ENCODE measurements at regions not wholly inside any gene's neighbourhood (a gene's known extent, or its start where the extent isn't known, plus 50 kb on each side); places are given as distances from the start of the nearest gene placed in this dataset.

DNA sequence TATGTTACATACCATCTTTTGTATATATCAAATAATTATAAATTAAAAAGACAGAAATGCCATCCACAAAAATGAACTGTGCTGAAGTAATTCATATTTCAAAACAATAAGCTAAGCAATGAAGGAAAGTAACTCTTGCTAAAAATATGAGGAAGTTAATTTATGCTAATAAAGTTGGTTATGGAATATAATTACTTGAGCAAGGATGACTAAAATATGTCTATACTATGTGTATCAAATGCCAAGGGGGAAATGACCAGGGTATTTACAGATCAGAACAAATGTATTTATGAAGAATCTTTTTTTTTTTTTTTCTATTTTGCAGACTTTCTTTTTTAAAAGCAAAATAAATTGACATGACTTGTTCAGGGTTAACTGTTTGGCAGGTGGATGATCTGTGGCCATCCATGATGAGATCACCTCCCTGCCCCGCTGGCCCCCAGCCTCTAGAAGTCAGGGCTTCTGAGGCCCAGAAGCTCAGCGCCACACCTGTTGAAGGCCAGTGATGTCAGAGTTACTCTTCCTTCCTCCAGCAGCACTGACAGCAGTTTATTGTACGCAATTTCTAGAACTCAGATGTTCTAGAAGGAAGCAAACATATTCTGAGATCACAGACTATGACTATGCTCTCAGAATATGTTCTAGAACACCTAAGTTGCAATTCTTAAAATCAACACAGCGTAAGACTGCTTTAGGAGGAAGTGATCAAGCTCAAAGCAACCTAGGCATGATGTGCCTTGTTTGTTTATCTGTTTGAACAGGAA is 196.1 kb upstream of the KLF14 start:
- no peak for TF ChIP-seq CTCF (IDR thresholded peaks at IDR 0.05; ENCODE audit: borderline replicate concordance, insufficient read depth, low read depth, low read length)
- no peak overlapping the region for H3K4me3 ChIP-seq (ENCODE audit: low read depth, low read length)

DNA sequence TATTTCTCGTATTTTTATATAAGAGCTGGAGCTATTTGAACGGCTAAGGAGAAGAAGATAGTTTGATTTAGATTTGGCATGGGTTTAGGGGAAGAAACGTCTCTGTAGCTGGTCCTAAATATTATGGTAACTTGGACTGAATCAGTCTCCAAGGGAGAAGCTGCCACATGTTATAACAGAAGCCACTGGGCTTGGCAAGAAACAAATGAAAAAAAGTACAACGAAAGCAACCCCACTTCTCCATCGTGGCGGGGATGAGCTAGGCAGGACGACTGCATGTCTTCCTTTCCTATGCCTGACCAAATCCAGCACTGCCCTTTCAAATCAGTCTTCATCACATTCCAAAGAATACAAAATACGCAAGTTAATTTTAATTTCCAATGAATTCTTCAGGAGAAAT is 196.7 kb upstream of the KLF14 start:
- TF ChIP-seq CTCF (IDR thresholded peaks at IDR 0.05; ENCODE audit: borderline replicate concordance, insufficient read depth, low read depth, low read length) = no peak
- no peak overlapping the region for H3K4me3 ChIP-seq (ENCODE audit: low read depth, low read length)

DNA sequence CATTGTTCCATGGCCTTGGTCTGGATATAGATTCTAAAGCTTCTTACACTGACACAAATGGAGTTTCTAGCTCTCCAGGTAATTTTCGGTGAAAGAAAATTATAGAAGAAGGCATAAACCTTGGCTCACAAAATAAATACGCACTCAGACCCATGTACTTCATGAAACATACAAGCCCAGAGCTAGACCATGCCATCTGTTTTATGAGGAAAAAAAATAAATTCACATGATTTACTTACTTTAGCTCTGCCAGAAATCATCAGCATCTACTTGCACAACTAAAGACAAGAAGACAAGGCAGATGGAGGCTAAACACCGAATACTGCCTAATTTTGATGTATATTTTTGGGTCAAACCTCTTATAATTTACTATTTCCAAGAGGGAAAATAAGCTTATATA is 197.4 kb upstream of the KLF14 start:
- H3K4me3 ChIP-seq (ENCODE audit: low read depth, low read length) = no peak overlapping the region
- TF ChIP-seq CTCF (IDR thresholded peaks at IDR 0.05; ENCODE audit: borderline replicate concordance, insufficient read depth, low read depth, low read length) = no peak

DNA sequence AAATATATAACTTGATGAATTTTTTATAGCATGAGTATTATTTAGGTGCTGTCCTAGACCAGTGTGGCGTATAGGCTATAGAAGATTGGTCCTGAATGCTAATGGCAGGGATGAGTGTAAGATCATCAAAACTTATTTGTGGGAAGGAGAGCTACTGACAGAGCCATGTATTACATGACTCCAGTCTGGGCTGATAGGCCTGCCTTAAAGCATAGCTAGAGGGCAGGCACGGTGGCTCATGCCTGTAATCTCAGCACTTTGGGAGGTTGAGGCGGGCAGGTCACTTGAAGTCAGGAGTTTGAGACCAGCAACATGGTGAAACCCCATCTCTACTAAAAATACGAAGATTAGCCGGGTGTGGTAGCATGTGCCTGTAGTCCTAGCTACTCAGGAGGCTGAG is 198.1 kb upstream of the KLF14 start:
- TF ChIP-seq CTCF (IDR thresholded peaks at IDR 0.05; ENCODE audit: borderline replicate concordance, insufficient read depth, low read depth, low read length) = no peak
- no peak overlapping the region for H3K4me3 ChIP-seq (ENCODE audit: low read depth, low read length)

DNA sequence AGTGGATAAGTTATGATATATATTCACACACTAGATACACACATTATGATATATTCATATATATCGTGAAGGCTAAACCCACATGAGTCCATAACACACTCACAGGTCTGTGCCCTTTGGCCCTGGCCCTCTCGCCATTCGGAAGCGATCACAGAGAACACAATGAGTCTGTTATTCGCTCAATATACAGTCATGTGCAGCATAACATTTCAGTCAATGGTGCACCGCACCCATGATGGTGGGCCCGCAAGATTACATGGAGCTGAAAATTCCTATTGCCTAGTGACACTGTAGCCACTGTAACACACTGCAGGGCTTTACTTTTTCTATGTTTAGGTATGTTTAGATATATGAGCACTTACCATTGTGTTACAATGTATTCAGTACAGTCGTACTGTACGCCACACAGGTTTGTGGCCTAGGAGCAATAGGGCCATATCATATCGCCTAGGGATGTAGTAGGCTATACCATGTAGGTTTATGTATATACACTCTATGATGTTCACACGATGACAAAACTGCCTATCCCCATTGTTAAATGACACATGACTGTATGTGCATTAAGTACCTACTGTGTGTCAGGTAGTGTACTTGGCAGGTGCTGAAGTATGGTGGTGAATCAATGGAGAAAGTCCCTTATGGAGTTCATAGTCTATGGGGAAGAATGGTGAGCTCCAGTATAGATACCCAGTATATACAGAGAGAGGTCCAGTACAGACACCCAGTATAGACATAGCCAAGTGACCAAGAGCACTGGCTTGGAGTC is 198.8 kb upstream of the KLF14 start:
- no peak for TF ChIP-seq CTCF (IDR thresholded peaks at IDR 0.05; ENCODE audit: borderline replicate concordance, insufficient read depth, low read depth, low read length)
- no peak overlapping the region for H3K4me3 ChIP-seq (ENCODE audit: low read depth, low read length)

DNA sequence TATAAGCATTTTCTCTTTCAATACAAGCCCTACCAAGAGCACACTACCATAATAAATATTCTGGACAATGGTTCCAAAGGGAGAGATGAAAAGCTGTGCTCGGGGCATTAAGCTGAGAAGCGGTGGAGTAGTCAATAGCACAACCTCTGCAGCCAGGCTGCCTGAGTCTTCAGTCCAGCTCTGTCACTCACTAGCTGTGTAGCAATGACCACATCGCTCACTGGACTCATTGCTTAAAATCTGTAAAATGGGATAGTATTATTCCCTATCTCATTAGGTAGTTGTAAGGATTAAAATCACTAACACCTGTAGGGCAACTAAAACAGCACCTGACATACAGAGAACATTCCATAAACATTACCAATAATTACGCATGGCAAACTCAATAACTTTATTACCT is 199.9 kb upstream of the KLF14 start:
- no peak for TF ChIP-seq CTCF (IDR thresholded peaks at IDR 0.05; ENCODE audit: borderline replicate concordance, insufficient read depth, low read depth, low read length)
- H3K4me3 ChIP-seq (ENCODE audit: low read depth, low read length) = no peak overlapping the region
